Tibial artery (tissue), 4 donors: ENCODE measurements at regions not wholly inside any gene's neighbourhood (a gene's known extent, or its start where the extent isn't known, plus 50 kb on each side); places are given as distances from the start of the nearest gene placed in this dataset.

ENCODE experiments used
- DNase-seq, 2 donors: peaks; one replicate each; pipeline ENCODE4 v3.0.0-alpha.2; 2019
- H3K27ac ChIP-seq, 2 donors: fragments of 200-600 bp; sonication (generic) in 1 of 2; 1 replicate in 1 of 2; 2 replicates in 1 of 2; pipeline ENCODE4 v1.5.1; 2018 to 2019; ENCODE audit warnings: mild to moderate bottlenecking in 1 of 2
- H3K27me3 ChIP-seq, 2 donors: fragments of 200-600 bp; sonication (generic) in 1 of 2; one replicate each; pipeline versions ENCODE4 v1.5.1 to v1.6.0; 2016 to 2019
- H3K36me3 ChIP-seq, 3 donors: fragments of 200-600 bp; sonication (generic) in 2 of 3; one replicate each; pipeline ENCODE4 v1.5.1; 2016 to 2019; ENCODE audit warnings: mild to moderate bottlenecking in 2 of 3
- H3K4me1 ChIP-seq, 4 donors: fragments of 200-600 bp; sonication (generic) in 2 of 4; 1 replicate in 3 of 4; 2 replicates in 1 of 4; pipeline ENCODE4 v1.5.1; 2016 to 2019
- H3K4me3 ChIP-seq, 2 donors: fragments of 200-600 bp; sonication (generic) in 1 of 2; 1 replicate in 1 of 2; 2 replicates in 1 of 2; pipeline ENCODE4 v1.5.1; 2018 to 2019; ENCODE audit warnings: mild to moderate bottlenecking in 2 of 2
- H3K9me3 ChIP-seq, 3 donors: fragments of 200-600 bp; sonication (generic) in 1 of 3; one replicate each; pipeline ENCODE4 v1.5.1; 2016 to 2019
- intact Hi-C: fragments of 100-400 bp; cut with DNase I; formaldehyde crosslinking; loops from one replicate; pipeline ENCODE4 v1.15.0; 2023; ENCODE audit warnings: low total_unique reads
- TF ChIP-seq, protein P1 (sequence below), 2 experiments: fragments of 200-600 bp in 1 of 2; fragments of 450-650 bp in 1 of 2; IDR thresholded peaks; one replicate each; pipeline ENCODE4 v1.5.1; 2017 to 2019; ENCODE audit warnings: antibody characterized with exemption in 2 of 2, mild to moderate bottlenecking in 1 of 2, moderate library complexity in 1 of 2

DNA sequence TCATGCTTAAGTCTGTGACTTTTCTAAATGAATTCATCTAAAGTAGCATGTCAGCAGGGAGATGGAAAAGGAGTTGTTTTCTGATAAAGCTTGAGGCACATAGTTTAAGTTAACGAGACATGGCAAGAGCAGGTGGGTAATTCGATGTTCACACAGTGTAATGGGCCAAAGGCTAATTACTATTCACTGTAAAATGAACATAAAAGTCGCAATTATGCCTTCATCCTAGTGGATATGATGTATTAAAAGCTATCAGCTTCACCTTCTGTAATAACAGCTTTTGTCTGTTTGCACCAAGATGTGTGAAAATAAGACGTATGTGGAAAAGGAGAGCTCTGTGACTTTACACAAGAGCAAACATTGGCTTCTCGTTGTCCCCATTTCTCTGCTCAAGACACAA, 94.2 kb upstream of the CDH20 start:
- no peaks in the 10 kb centered on the region for H3K9me3 ChIP-seq
- no peaks in the 10 kb centered on the region for H3K27me3 ChIP-seq
- H3K27ac ChIP-seq: no peak overlapping the region
- no peak for DNase-seq
- no peaks in the 10 kb centered on the region for H3K36me3 ChIP-seq
- TF ChIP-seq, protein P1, sequence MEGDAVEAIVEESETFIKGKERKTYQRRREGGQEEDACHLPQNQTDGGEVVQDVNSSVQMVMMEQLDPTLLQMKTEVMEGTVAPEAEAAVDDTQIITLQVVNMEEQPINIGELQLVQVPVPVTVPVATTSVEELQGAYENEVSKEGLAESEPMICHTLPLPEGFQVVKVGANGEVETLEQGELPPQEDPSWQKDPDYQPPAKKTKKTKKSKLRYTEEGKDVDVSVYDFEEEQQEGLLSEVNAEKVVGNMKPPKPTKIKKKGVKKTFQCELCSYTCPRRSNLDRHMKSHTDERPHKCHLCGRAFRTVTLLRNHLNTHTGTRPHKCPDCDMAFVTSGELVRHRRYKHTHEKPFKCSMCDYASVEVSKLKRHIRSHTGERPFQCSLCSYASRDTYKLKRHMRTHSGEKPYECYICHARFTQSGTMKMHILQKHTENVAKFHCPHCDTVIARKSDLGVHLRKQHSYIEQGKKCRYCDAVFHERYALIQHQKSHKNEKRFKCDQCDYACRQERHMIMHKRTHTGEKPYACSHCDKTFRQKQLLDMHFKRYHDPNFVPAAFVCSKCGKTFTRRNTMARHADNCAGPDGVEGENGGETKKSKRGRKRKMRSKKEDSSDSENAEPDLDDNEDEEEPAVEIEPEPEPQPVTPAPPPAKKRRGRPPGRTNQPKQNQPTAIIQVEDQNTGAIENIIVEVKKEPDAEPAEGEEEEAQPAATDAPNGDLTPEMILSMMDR (IDR thresholded peaks at IDR 0.05): no peak
- no peak overlapping the region for H3K4me3 ChIP-seq
- H3K4me1 ChIP-seq: no peaks in the 10 kb centered on the region
- intact Hi-C loops: no loop called here

DNA sequence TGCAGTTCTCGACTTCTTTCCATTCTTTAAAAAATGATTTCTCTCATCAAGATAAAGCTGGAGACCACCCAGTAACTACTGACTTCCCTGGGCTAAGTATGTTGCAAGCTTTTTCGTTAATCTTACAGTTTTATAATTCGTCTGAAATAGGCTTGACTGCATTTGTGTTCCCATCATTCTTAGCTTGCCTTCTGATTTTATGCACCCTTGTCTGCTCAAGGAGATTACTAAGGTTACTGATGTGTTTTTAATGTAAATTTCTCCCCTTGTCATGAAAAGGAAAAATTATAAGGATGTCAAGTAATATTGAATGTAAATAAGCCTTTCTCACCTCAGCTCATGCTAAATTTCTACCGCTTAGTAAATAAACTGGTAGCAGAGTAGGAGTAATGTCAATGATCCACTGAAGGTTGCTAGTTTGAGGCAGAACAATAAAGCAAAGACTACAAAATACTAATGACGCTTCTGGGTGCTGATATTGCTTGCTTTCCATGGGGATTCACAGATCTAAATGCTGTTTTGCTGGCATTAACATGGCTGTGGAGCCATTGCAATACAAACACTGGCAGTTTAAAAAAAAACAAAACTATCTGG, 91.9 kb upstream of the CDH20 start:
- no peaks in the 10 kb centered on the region for H3K36me3 ChIP-seq
- H3K4me3 ChIP-seq: no peak overlapping the region
- H3K9me3 ChIP-seq: no peaks in the 10 kb centered on the region
- H3K27me3 ChIP-seq: no peaks in the 10 kb centered on the region
- no peak overlapping the region for H3K27ac ChIP-seq
- intact Hi-C loops: no loop called here
- no peak for DNase-seq
- no peaks in the 10 kb centered on the region for H3K4me1 ChIP-seq
- TF ChIP-seq, protein P1 (IDR thresholded peaks at IDR 0.05): no peak

DNA sequence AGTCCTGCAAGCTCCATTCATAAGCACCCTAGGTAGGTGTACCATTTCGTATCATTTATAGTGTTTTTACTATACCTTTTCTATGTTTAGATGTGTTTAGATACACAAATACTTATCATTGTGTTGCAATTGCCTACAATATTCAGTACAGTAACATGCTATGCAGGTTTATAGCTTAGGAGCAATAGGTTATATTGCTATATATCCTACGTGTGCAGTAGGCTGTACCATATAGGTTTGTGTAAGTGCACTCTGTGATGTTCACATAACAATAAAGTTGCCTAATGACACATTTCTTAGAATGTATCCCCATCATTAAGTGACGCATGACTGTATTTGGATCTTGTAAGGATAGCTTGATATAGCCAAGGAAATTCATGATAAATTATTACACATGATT, 88.6 kb upstream of the CDH20 start:
- Histone ChIP-seq H3K9me3 (no peaks in the 10 kb centered on the region), H3K27me3 (no peaks in the 10 kb centered on the region), H3K36me3 (no peaks in the 10 kb centered on the region), H3K27ac (no peak overlapping the region), H3K4me1 (no peaks in the 10 kb centered on the region), H3K4me3 (no peak overlapping the region)
- no peak for DNase-seq
- intact Hi-C loops: no loop called here
- TF ChIP-seq, protein P1 (IDR thresholded peaks at IDR 0.05): no peak

DNA sequence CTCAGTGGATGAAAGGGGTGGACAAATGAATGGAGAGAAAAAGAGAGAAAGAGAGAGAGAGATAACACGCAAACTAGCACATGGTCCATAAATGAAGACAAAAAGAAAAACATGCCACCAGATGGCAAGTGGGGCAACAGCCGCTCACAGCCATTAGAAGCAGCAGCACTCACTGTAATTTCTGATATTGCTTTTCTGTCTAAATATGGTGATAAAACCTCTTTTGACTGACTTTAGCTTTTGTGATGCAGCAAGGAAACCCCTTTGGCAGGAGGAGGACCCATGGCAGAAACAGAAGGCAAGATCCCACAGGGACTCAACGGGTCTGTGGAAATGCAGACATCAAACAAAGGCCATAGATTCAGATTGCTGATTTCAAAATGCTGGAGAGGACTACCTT, 88.0 kb upstream of the CDH20 start:
- intact Hi-C loops: no loop called here
- TF ChIP-seq, protein P1 (IDR thresholded peaks at IDR 0.05): no peak

DNA sequence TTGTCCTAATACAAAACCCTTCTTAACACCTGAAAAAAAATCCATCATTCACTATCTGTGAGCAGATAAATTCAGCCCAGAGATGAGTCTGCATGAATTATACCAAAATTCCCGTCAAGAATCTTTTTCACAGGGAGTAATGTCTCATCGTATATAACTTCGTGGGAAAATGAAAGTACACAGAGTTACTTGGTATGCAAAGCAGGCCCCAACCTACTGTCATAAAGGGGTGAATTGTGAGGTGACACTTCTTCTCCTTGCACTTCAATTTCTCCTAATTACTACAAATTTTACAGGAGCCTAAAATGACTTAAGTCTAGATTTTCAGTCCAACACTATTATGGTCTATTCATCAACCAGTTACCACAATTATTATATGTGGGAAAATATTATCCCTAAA, 84.6 kb upstream of the CDH20 start:
- no peaks in the 10 kb centered on the region for H3K9me3 ChIP-seq
- DNase-seq: no peak
- no peak overlapping the region for H3K27ac ChIP-seq
- TF ChIP-seq, protein P1 (IDR thresholded peaks at IDR 0.05): no peak
- H3K4me3 ChIP-seq: no peak overlapping the region
- intact Hi-C loops: no loop called here
- H3K4me1 ChIP-seq: no peaks in the 10 kb centered on the region
- no peaks in the 10 kb centered on the region for H3K36me3 ChIP-seq
- no peaks in the 10 kb centered on the region for H3K27me3 ChIP-seq

More for the DNA sequence above, 88.0 kb upstream of the CDH20 start:
- no peaks in the 10 kb centered on the region for H3K27me3 ChIP-seq
- no peaks in the 10 kb centered on the region for H3K36me3 ChIP-seq
- no peaks in the 10 kb centered on the region for H3K9me3 ChIP-seq
- H3K27ac ChIP-seq: no peak overlapping the region
- no peaks in the 10 kb centered on the region for H3K4me1 ChIP-seq
- no peak for DNase-seq
- H3K4me3 ChIP-seq: no peak overlapping the region

DNA sequence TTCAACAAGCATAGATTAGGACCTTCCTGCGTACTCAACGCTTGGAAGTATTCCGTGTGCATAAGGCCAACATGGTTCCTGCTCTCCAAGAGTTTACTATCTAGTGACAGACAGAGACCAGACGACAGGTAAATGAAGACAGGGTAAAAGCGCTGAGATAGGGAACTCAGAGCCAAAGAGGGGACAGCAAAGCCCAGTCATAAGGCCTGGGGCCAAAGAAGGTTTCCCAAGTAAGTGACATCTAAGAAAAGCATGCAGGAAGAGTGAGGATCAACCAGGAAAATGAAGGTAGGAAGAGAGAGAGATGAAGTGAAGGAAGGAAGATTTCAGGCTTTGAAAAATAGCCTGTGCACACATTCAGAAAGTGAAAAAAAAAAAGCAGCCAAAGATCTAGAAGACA, 76.9 kb upstream of the CDH20 start:
- H3K9me3 ChIP-seq: no peaks in the 10 kb centered on the region
- H3K4me1 ChIP-seq: no peaks in the 10 kb centered on the region
- TF ChIP-seq, protein P1 (IDR thresholded peaks at IDR 0.05): no peak
- DNase-seq: no peak
- no peaks in the 10 kb centered on the region for H3K27me3 ChIP-seq
- intact Hi-C loops: no loop called here
- no peak overlapping the region for H3K27ac ChIP-seq
- no peaks in the 10 kb centered on the region for H3K36me3 ChIP-seq
- H3K4me3 ChIP-seq: no peak overlapping the region
